Smooth muscle cell (in vitro differentiated cells): ENCODE measurements at regions not wholly inside any gene's neighbourhood (a gene's known extent, or its start where the extent isn't known, plus 50 kb on each side); places are given as distances from the start of the nearest gene placed in this dataset.

Experiments used
- DNase-seq: peaks from one replicate; lab custom pipeline; 2025; ENCODE audit not compliant: unreplicated experiment; lab: John Stamatoyannopoulos, UW
- H2AFZ ChIP-seq: fragments of 200-600 bp; sonication (generic); 2 replicates; pipeline ENCODE4 v1.6.0; 2016; ENCODE audit warnings: antibody characterized with exemption, low read depth, mild to moderate bottlenecking
- H3F3A ChIP-seq: fragments of 200-600 bp; sonication (generic); 2 replicates; pipeline ENCODE4 v1.6.0; 2017; ENCODE audit warnings: antibody characterized with exemption, low read depth
- H3K27ac ChIP-seq: fragments of 200-600 bp; sonication (generic); 2 replicates; pipeline ENCODE4 v1.5.1; 2016; ENCODE audit warnings: low read depth, mild to moderate bottlenecking
- H3K27me3 ChIP-seq: fragments of 200-600 bp; sonication (generic); 2 replicates; pipeline ENCODE4 v1.6.1; 2016; ENCODE audit warnings: low read depth, mild to moderate bottlenecking
- H3K36me3 ChIP-seq: fragments of 200-600 bp; sonication (generic); 2 replicates; pipeline ENCODE4 v1.5.1; 2016; ENCODE audit warnings: low read depth
- H3K4me1 ChIP-seq: fragments of 200-600 bp; sonication (generic); 2 replicates; pipeline ENCODE4 v1.5.1; 2016; ENCODE audit warnings: low read depth
- H3K4me2 ChIP-seq: fragments of 200-600 bp; sonication (generic); 2 replicates; pipeline ENCODE4 v1.6.0; 2016; ENCODE audit warnings: mild to moderate bottlenecking
- H3K4me3 ChIP-seq: fragments of 200-600 bp; sonication (generic); 2 replicates; pipeline ENCODE4 v1.5.1; 2016; ENCODE audit warnings: mild to moderate bottlenecking
- H3K79me2 ChIP-seq: fragments of 200-600 bp; sonication (generic); 2 replicates; pipeline ENCODE4 v1.6.0; 2016; ENCODE audit warnings: low read depth, mild to moderate bottlenecking
- H3K9ac ChIP-seq: fragments of 200-600 bp; sonication (generic); 2 replicates; pipeline ENCODE4 v1.6.0; 2016; ENCODE audit warnings: low read depth
- H3K9me3 ChIP-seq: fragments of 200-600 bp; sonication (generic); replicated peaks from 2 replicates; pipeline ENCODE4 v1.5.1; 2016; ENCODE audit warnings: low read depth
- H4K20me1 ChIP-seq: fragments of 200-600 bp; sonication (generic); 2 replicates; pipeline ENCODE4 v1.6.0; 2016; ENCODE audit warnings: low read depth
- CTCF ChIP-seq: fragments of 200-600 bp; sonication (generic); IDR thresholded peaks from 2 replicates; pipeline ENCODE4 v1.5.1; 2017; ENCODE audit warnings: borderline replicate concordance, mild to moderate bottlenecking, antibody characterized with exemption; ENCODE audit not compliant: insufficient read depth, poor library complexity, severe bottlenecking
- WGBS: methylation state at CpG from one replicate; pipeline ENCODE4 v1.1.7; 2016; ENCODE audit warnings: low lambda C conversion rate; 5-methylcytosine and 5-hydroxymethylcytosine counted together

- Histone ChIP-seq H2AFZ (no peak overlapping the region), H3K4me3 (no peak overlapping the region), H3K9ac (no peak overlapping the region), H3K79me2 (no peaks in the 10 kb centered on the region), H3K4me2 (no peak overlapping the region), H3F3A (no peaks in the 10 kb centered on the region), H3K27me3 (no peaks in the 10 kb centered on the region), H3K9me3 (no peaks in the 10 kb centered on the region), H3K4me1 (no peaks in the 10 kb centered on the region), H4K20me1 (no peaks in the 10 kb centered on the region), H3K27ac (no peak overlapping the region), H3K36me3 (no peaks in the 10 kb centered on the region)
- no peak for DNase-seq
- no peak for TF ChIP-seq CTCF
- 77% methylated on average over 15 of the region's 15 CpGs for whole genome bisulfite sequencing
Observed at GRCh38 chr16:5863071-5863606, 765.5 kb upstream of the EEF2KMT start.

DNA sequence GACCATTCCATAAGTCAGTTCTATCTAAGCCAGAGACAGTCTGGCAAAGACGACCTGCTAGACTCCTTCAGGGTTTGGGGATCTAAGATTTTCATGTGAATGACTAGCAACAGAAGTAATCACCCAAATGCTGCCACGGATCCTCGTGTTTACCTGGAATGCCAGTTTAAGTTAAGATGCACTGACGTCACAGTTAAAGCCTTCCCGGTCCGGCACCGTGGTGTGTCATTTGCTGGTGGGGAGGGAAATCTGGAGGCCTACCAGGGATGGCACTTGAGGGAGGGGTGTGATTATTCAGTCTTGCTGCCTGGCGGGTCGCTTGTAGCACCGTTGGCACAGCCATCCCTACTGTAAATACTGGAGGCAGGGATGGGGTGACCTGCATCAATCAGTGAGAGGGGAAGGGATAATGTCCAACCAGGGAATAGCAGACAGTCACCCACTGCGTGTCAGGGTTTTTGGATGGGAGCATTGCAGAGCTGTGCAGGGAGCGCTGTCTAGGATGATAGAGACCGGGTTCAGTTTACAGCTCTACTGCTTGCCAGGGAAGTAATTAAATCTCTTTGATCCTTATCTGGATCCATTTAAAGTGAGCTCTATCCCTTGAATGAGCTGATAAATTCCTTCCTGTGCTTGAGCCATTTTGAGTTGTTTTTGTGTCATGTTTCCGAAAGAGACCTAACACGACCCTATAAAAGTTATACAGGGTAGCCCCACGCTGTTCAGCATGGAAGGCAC is 764.7 kb upstream of the EEF2KMT start:
- TF ChIP-seq CTCF = no peak
- no peak overlapping the region for H3K4me2 ChIP-seq
- H2AFZ ChIP-seq = no peak overlapping the region
- no peaks in the 10 kb centered on the region for H3F3A ChIP-seq
- H3K9ac ChIP-seq = no peak overlapping the region
- no peaks in the 10 kb centered on the region for H3K9me3 ChIP-seq
- H3K4me3 ChIP-seq = no peak overlapping the region
- no peaks in the 10 kb centered on the region for H4K20me1 ChIP-seq
- H3K79me2 ChIP-seq = no peaks in the 10 kb centered on the region
- H3K4me1 ChIP-seq = no peaks in the 10 kb centered on the region
- no peak overlapping the region for H3K27ac ChIP-seq
- no peak for DNase-seq
- H3K36me3 ChIP-seq = no peaks in the 10 kb centered on the region
- 67% methylated on average over 16 of the region's 16 CpGs for WGBS
- no peaks in the 10 kb centered on the region for H3K27me3 ChIP-seq

GRCh38 chr16:5861241-5861640 is 763.6 kb upstream of the EEF2KMT start:
- Histone ChIP-seq H3K36me3 (no peaks in the 10 kb centered on the region), H2AFZ (no peak overlapping the region), H3K4me3 (no peak overlapping the region), H3K9me3 (no peaks in the 10 kb centered on the region), H3K27me3 (no peaks in the 10 kb centered on the region), H3K79me2 (no peaks in the 10 kb centered on the region), H4K20me1 (no peaks in the 10 kb centered on the region), H3F3A (no peaks in the 10 kb centered on the region), H3K4me1 (no peaks in the 10 kb centered on the region), H3K9ac (no peak overlapping the region), H3K27ac (no peak overlapping the region), H3K4me2 (no peak overlapping the region)
- TF ChIP-seq CTCF = no peak
- DNase-seq = no peak
- WGBS = 65% methylated on average over 5 of the region's 5 CpGs

GRCh38 chr16:5858180-5858579 is 760.6 kb upstream of the EEF2KMT start:
- H3K9ac ChIP-seq = no peak overlapping the region
- no peak for DNase-seq
- no peaks in the 10 kb centered on the region for H4K20me1 ChIP-seq
- no peak overlapping the region for H3K27ac ChIP-seq
- 77% methylated on average over 4 of the region's 4 CpGs for WGBS
- H3F3A ChIP-seq = no peaks in the 10 kb centered on the region
- no peaks in the 10 kb centered on the region for H3K27me3 ChIP-seq
- no peaks in the 10 kb centered on the region for H3K9me3 ChIP-seq
- TF ChIP-seq CTCF = no peak
- no peaks in the 10 kb centered on the region for H3K4me1 ChIP-seq
- H3K36me3 ChIP-seq = no peaks in the 10 kb centered on the region
- no peaks in the 10 kb centered on the region for H3K79me2 ChIP-seq
- H3K4me2 ChIP-seq = no peak overlapping the region
- no peak overlapping the region for H2AFZ ChIP-seq
- no peak overlapping the region for H3K4me3 ChIP-seq
